K562 (cell line): ENCODE measurements at regions not wholly inside any gene's neighbourhood (a gene's known extent, or its start where the extent isn't known, plus 50 kb on each side); places are given as distances from the start of the nearest gene placed in this dataset.

Experiments
- CTCF ChIP-seq, 3 experiments: IDR thresholded peaks in 2 of 3; conservative IDR thresholded peaks in 1 of 3; 2 replicates each; pipeline ENCODE4 v1.5.1; 2011 to 2012; ENCODE audit warnings: low read length in 3 of 3, mild to moderate bottlenecking in 3 of 3, control low read depth in 2 of 3, improper control_type of control experiment in 1 of 3, inconsistent platforms in 1 of 3, low read depth in 1 of 3, mixed read lengths in 1 of 3, moderate library complexity in 1 of 3; ENCODE audit not compliant: insufficient read depth in 2 of 3
- E2F5 ChIP-seq: sonication (generic); formaldehyde crosslinking; IDR thresholded peaks from 2 replicates; pipeline ENCODE4 v1.8.0; 2022; ENCODE audit warnings: mild to moderate bottlenecking, missing genetic modification reagents
- ELK3 ChIP-seq: fragments of 450-650 bp; formaldehyde crosslinking; IDR thresholded peaks from 2 replicates; pipeline ENCODE4 v1.4.0; 2020; ENCODE audit warnings: mild to moderate bottlenecking
- EZH2 ChIP-seq: IDR thresholded peaks from 2 replicates; pipeline ENCODE4 v1.6.1; 2012; ENCODE audit warnings: low read depth, mild to moderate bottlenecking, inconsistent platforms, low read length, borderline replicate concordance
- POLR2AphosphoS5 ChIP-seq: IDR thresholded peaks from 2 replicates; pipeline ENCODE4 v1.6.1; 2011; ENCODE audit warnings: mild to moderate bottlenecking, low read depth, low read length, moderate library complexity; ENCODE audit not compliant: control insufficient read depth, insufficient read depth
- PRPF4 ChIP-seq: fragments of 200-400 bp; formaldehyde crosslinking; IDR thresholded peaks from one replicate; pipeline ENCODE4 v1.6.1; 2017; ENCODE audit warnings: low read length, low read depth, mild to moderate bottlenecking; ENCODE audit not compliant: insufficient read depth, poor library complexity, severe bottlenecking
- PTTG1 ChIP-seq: fragments of 450-650 bp; IDR thresholded peaks from 2 replicates; pipeline ENCODE4 v1.6.1; 2016; ENCODE audit warnings: low read depth, mild to moderate bottlenecking, missing genetic modification characterization, missing compliant biosample characterization
- RBFOX2 ChIP-seq: fragments of 200-400 bp; formaldehyde crosslinking; IDR thresholded peaks from 2 replicates; pipeline ENCODE4 v1.6.1; 2017; ENCODE audit warnings: low read depth, mild to moderate bottlenecking, low read length, moderate library complexity
- STAT6 ChIP-seq: sonication (generic); formaldehyde crosslinking; IDR thresholded peaks from 2 replicates; pipeline ENCODE4 v1.8.1; 2023; ENCODE audit warnings: mild to moderate bottlenecking, missing genetic modification reagents
- ZBTB33 ChIP-seq: sonication (generic); formaldehyde crosslinking; IDR thresholded peaks from 2 replicates; pipeline ENCODE4 v1.8.1; 2023; ENCODE audit warnings: mild to moderate bottlenecking, missing genetic modification reagents
- ZBTB40 ChIP-seq, 2 experiments: fragments of 450-650 bp in 1 of 2; sonication (generic) in 1 of 2; formaldehyde crosslinking in 1 of 2; IDR thresholded peaks; 2 replicates each; pipeline versions ENCODE4 v1.7.1 to v1.9.0; 2016 to 2022; ENCODE audit warnings: inconsistent platforms in 1 of 2, mild to moderate bottlenecking in 1 of 2, missing genetic modification reagents in 1 of 2
- ZNF143 ChIP-seq: sonication (generic); formaldehyde crosslinking; IDR thresholded peaks from 2 replicates; pipeline ENCODE4 v1.9.0; 2022; ENCODE audit warnings: mild to moderate bottlenecking, missing genetic modification reagents
- ZNF23 ChIP-seq: fragments of 250-450 bp; sonication (Bioruptor Pico); IDR thresholded peaks from 2 replicates; pipeline ENCODE4 v1.4.0; 2020; ENCODE audit warnings: mild to moderate bottlenecking

GRCh38 chr11:37512156-37512780 is 914.2 kb upstream of the RAG2 start:
- TF ChIP-seq ZBTB40 (IDR thresholded peaks at IDR 0.05) (no peak), ZBTB40 (CRISPR knock-in tag; IDR thresholded peaks at IDR 0.05) (no peak), PRPF4 (no peak), ELK3 (CRISPR knock-in tag) (no peak), ZBTB33 (CRISPR knock-in tag) (no peak), EZH2 (no peak), POLR2AphosphoS5 (no peak), RBFOX2 (no peak), ZNF143 (CRISPR knock-in tag) (no peak), CTCF (IDR thresholded peaks at IDR 0.05 in 2 of 3, conservative IDR thresholded peaks at IDR 0.05 in 1 of 3; ENCODE audit: insufficient read depth in 2 of 3, low read depth in 1 of 3, low read length in 3 of 3) (no peak), STAT6 (CRISPR knock-in tag) (no peak), PTTG1 (tag) (no peak), E2F5 (no peak), ZNF23 (CRISPR knock-in tag) (no peak)
